HepG2 (cell line): ENCODE measurements at regions not wholly inside any gene's neighbourhood (a gene's known extent, or its start where the extent isn't known, plus 50 kb on each side); places are given as distances from the start of the nearest gene placed in this dataset.

Source experiments
- ATAC-seq: fragments of 200-7000 bp; cut with Tn5 transposase; 3 replicates; pipeline ENCODE4 v1.9.1; 2020; ENCODE audit warnings: mild to moderate bottlenecking, moderate library complexity
- BruUV-seq: library from RNA; stranded (reverse); fragments of 400-500 nt; replicated peaks from 2 replicates; lab custom pipeline; 2021; lab: Mats Ljungman, UMichigan
- CTCF ChIA-PET: fragments of 300-600 bp; formaldehyde crosslinking; extraction: SDS; loops from one replicate; lab custom pipeline; 2021; ENCODE audit warnings: low total read pairs, inconsistent platforms, low intra/inter-chr PET ratio; lab: Yijun Ruan, JAX
- POLR2A ChIA-PET: fragments of 350-600 bp; sonication (Branson Sonifier 250); formaldehyde crosslinking; loops from one replicate; lab custom pipeline; 2020; ENCODE audit warnings: antibody characterized with exemption, inconsistent platforms; lab: Yijun Ruan, JAX
- DNase-seq: peaks from one replicate; pipeline ENCODE4 v3.0.0-alpha.2; 2015; ENCODE audit warnings: low spot score
- FAIRE-seq: peaks from 3 replicates; lab custom pipeline; 2011; peaks lifted over from hg19 to GRCh38; lab: Jason Lieb, UNC
- H2AFZ ChIP-seq: one replicate; pipeline ENCODE4 v1.6.1; 2011; ENCODE audit warnings: low read length, inconsistent platforms
- H3K27ac ChIP-seq: fragments of 300-600 bp; 3 replicates; pipeline ENCODE4 v1.8.0; 2011; ENCODE audit warnings: mixed run types, mild to moderate bottlenecking, mixed read lengths, low read length, inconsistent platforms; ENCODE audit not compliant: insufficient read depth; ENCODE audit errors: extremely low read length
- H3K27me3 ChIP-seq, 2 experiments: fragments of 200-600 bp in 1 of 2; 2 replicates in 1 of 2; 3 replicates in 1 of 2; pipeline versions ENCODE4 v1.6.0 to v1.8.0; 2011; ENCODE audit warnings: low read length in 2 of 2, mild to moderate bottlenecking in 2 of 2, moderate library complexity in 2 of 2, inconsistent platforms in 1 of 2; ENCODE audit not compliant: insufficient read depth in 2 of 2, control insufficient read depth in 1 of 2
- H3K36me3 ChIP-seq, 2 experiments: fragments of 200-600 bp in 1 of 2; replicated peaks in 1 of 2; 2 replicates in 1 of 2; 3 replicates in 1 of 2; pipeline versions ENCODE4 v1.5.1 to v1.8.0; 2011; ENCODE audit warnings: low read length in 2 of 2, inconsistent platforms in 1 of 2; ENCODE audit not compliant: insufficient read depth in 2 of 2, control insufficient read depth in 1 of 2
- H3K4me1 ChIP-seq: 2 replicates; pipeline ENCODE4 v1.5.1; 2012; ENCODE audit warnings: low read length, inconsistent platforms; ENCODE audit not compliant: insufficient read depth
- H3K4me2 ChIP-seq: 2 replicates; pipeline ENCODE4 v1.6.0; 2011; ENCODE audit warnings: low read depth, low read length, inconsistent platforms
- H3K4me3 ChIP-seq, 3 experiments: fragments of 200-600 bp in 1 of 3; sonication (generic), shearing (Covaris generic) in 1 of 3; replicated peaks in 1 of 3; 2 replicates each; pipeline ENCODE4 v1.5.1; 2011 to 2016; ENCODE audit warnings: low read length in 3 of 3, inconsistent platforms in 2 of 3, low read depth in 2 of 3, mild to moderate bottlenecking in 2 of 3, control low read depth in 1 of 3, mixed read lengths in 1 of 3; ENCODE audit not compliant: insufficient read depth in 1 of 3
- H3K79me2 ChIP-seq: one replicate; pipeline ENCODE4 v1.6.1; 2011; ENCODE audit warnings: low read length, inconsistent platforms; ENCODE audit not compliant: insufficient read depth
- H3K9ac ChIP-seq: 2 replicates; pipeline ENCODE4 v1.6.0; 2011; ENCODE audit warnings: mild to moderate bottlenecking, low read depth, low read length, inconsistent platforms; ENCODE audit not compliant: insufficient read depth
- H3K9me3 ChIP-seq: 2 replicates; pipeline ENCODE4 v1.5.1; 2012; ENCODE audit warnings: mild to moderate bottlenecking, low read length
- H4K20me1 ChIP-seq: 2 replicates; pipeline ENCODE4 v1.6.0; 2011; ENCODE audit warnings: inconsistent platforms, mild to moderate bottlenecking, low read length, moderate library complexity; ENCODE audit not compliant: insufficient read depth
- POLR2G ChIP-seq: fragments of 200-400 bp; formaldehyde crosslinking; IDR thresholded peaks from 2 replicates; pipeline ENCODE4 v1.6.1; 2018; ENCODE audit warnings: mild to moderate bottlenecking, low read depth, low read length, moderate library complexity
- WGBS: methylation state at CpG from one replicate; pipeline ENCODE4 v1.1.6; 2017; ENCODE audit warnings: low lambda C conversion rate; 5-methylcytosine and 5-hydroxymethylcytosine counted together
- in situ Hi-C: cut with HindIII; loops from 2 replicates; pipeline ENCODE4 v1.10.0; 2017; ENCODE audit warnings: low pct_unique_long_range_greater_than_20kb; ENCODE audit not compliant: extremely low pct_ligation_motif_present
- intact Hi-C: fragments of 100-400 bp; cut with micrococcal nuclease; formaldehyde crosslinking; loops from one replicate; pipeline ENCODE4 v1.10.0; 2022; ENCODE audit not compliant: unreplicated experiment
- TF ChIP-seq, protein P1 (sequence below): sonication (generic); formaldehyde crosslinking; IDR thresholded peaks from 2 replicates; pipeline ENCODE4 v1.8.1; 2023; ENCODE audit warnings: mild to moderate bottlenecking, inconsistent platforms, moderate library complexity, missing genetic modification reagents, borderline replicate concordance
- TF ChIP-seq, protein P2 (sequence below): fragments of 450-650 bp; IDR thresholded peaks from 2 replicates; pipeline ENCODE4 v1.6.1; 2016

DNA sequence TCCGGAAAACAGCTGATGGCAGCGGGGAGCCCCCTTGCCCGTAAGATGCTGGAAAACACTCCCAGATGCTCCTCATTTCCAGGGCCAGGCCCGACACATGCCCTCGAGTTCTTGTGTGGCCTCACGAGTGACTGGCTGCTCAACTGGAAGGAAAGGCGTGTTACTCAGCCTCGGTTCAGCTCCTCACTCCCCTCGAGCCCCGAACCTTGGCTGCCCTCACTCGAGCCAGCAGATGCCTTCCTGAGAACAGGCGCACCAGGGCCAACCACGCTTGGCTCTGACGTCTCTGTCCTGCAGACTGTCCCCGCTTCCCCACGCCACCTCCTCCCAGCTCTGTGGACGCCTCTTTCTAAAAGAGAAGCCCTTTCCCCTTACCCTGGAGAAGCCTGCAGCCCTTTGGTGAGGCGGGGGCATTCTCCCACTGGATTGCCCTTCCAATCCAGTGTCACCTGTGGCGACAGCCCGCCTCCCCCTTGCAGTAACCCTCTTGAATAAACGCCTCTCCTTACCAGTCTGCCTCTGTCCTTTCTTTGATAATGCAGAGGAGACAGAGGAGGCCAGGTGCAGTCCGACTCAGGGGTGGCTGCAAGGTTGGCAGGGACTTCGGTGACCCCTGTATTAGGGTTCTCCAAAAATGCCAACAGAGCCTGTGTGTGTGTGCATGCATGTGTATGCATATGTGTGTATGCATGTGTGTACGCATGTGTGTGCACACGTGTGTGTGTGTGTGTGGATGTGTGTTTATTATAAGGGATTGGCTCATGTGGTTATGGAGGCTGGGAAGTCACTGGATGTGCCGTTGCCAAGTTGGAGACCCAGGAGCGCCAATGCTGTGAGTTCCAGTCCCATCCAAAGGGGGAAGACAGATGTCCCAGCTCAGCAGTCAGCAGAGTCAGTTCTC, 166.3 kb downstream of the KIF26A start:
- FAIRE-seq (no peak), ATAC-seq (no peak), DNase-seq (no peak)
- no peaks in the 10 kb centered on the region for H4K20me1 ChIP-seq
- BruUV-seq: no TSS peak
- intact Hi-C loops (no loop called here), in situ Hi-C loops (no loop called here)
- WGBS: 7% methylated on average over 21 of the region's 27 CpGs
- H3K9me3 ChIP-seq: no peaks in the 10 kb centered on the region; the same call in 1 of the 2 replicates
- ChIA-PET POLR2A (no interaction called here), CTCF (no interaction called here)
- no peaks in the 10 kb centered on the region for H3K36me3 ChIP-seq
- no peaks in the 10 kb centered on the region for H3K79me2 ChIP-seq
- peaks cover 5 to 38% of the 10 kb centered on the region in 2 experiments for H3K27me3 ChIP-seq
- TF ChIP-seq, protein P1, sequence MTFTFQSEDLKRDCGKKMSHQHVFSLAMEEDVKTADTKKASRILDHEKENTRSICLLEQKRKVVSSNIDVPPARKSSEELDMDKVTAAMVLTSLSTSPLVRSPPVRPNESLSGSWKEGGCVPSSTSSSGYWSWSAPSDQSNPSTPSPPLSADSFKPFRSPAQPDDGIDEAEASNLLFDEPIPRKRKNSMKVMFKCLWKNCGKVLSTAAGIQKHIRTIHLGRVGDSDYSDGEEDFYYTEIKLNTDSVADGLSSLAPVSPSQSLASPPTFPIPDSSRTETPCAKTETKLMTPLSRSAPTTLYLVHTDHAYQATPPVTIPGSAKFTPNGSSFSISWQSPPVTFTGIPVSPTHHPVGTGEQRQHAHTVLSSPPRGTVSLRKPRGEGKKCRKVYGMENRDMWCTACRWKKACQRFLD (CRISPR knock-in tag): no peak
- TF ChIP-seq, protein P2, sequence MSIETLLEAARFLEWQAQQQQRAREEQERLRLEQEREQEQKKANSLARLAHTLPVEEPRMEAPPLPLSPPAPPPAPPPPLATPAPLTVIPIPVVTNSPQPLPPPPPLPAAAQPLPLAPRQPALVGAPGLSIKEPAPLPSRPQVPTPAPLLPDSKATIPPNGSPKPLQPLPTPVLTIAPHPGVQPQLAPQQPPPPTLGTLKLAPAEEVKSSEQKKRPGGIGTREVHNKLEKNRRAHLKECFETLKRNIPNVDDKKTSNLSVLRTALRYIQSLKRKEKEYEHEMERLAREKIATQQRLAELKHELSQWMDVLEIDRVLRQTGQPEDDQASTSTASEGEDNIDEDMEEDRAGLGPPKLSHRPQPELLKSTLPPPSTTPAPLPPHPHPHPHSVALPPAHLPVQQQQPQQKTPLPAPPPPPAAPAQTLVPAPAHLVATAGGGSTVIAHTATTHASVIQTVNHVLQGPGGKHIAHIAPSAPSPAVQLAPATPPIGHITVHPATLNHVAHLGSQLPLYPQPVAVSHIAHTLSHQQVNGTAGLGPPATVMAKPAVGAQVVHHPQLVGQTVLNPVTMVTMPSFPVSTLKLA: peak; percentile 74
- TF ChIP-seq POLR2G: no peak
- H2AFZ ChIP-seq: no peak overlapping the region
- H3K27ac ChIP-seq: no peak overlapping the region
- no peak overlapping the region for H3K9ac ChIP-seq
- no peak overlapping the region for H3K4me3 ChIP-seq
- H3K4me2 ChIP-seq: no peak overlapping the region
- H3K4me1 ChIP-seq: no peaks in the 10 kb centered on the region
